ENCODE measurements at regions not wholly inside any gene's neighbourhood (a gene's known extent, or its start where the extent isn't known, plus 50 kb on each side); places are given as distances from the start of the nearest gene placed in this dataset.

- Histone ChIP-seq H3K4me1 (ENCODE audit: low read depth) (no peaks in the 10 kb centered on the region), H3K4me3 (no peak overlapping the region), H3K36me3 (ENCODE audit: low read depth) (no peaks in the 10 kb centered on the region), H3K9me3 (no peaks in the 10 kb centered on the region)
- ATAC-seq (no peak), DNase-seq (no peak)
- intact Hi-C loops (cut with DNase I, micrococcal nuclease) = no loop called here
- no peak for TF ChIP-seq CTCF (IDR thresholded peaks at IDR 0.05)
These were observed 71.5 kb downstream of the MAP10 start for GRCh38 chr1:232876506-232877364.

GRCh38 chr1:232877365-232878028 is 72.3 kb downstream of the MAP10 start:
- no peak for TF ChIP-seq CTCF (IDR thresholded peaks at IDR 0.05)
- H3K9me3 ChIP-seq = no peaks in the 10 kb centered on the region
- DNase-seq (no peak), ATAC-seq (no peak)
- no peaks in the 10 kb centered on the region for H3K4me1 ChIP-seq (ENCODE audit: low read depth)
- intact Hi-C loops (cut with DNase I, micrococcal nuclease) = no loop called here
- H3K4me3 ChIP-seq = no peak overlapping the region
- H3K36me3 ChIP-seq (ENCODE audit: low read depth) = no peaks in the 10 kb centered on the region

- intact Hi-C loops (cut with DNase I, micrococcal nuclease) = no loop called here
- H3K9me3 ChIP-seq = no peaks in the 10 kb centered on the region
These were observed 72.3 kb upstream of the NTPCR start for GRCh38 chr1:232878086-232878485.

GRCh38 chr1:232880354-232880753 is 70.1 kb upstream of the NTPCR start:
- intact Hi-C loops (cut with DNase I, micrococcal nuclease) = no loop called here
- Histone ChIP-seq H3K4me3 (no peak overlapping the region), H3K36me3 (ENCODE audit: low read depth) (no peaks in the 10 kb centered on the region), H3K4me1 (ENCODE audit: low read depth) (no peaks in the 10 kb centered on the region), H3K9me3 (no peaks in the 10 kb centered on the region)
- ATAC-seq (peak; percentile 76), DNase-seq (peak in 2 of 3 donors; percentile 50 to 74)
- TF ChIP-seq CTCF (IDR thresholded peaks at IDR 0.05) = no peak

More at GRCh38 chr1:232878086-232878485, 72.3 kb upstream of the NTPCR start:
- ATAC-seq = no peak
- H3K4me1 ChIP-seq (ENCODE audit: low read depth) = no peaks in the 10 kb centered on the region
- TF ChIP-seq CTCF (IDR thresholded peaks at IDR 0.05) = no peak
- no peak for DNase-seq
- no peak overlapping the region for H3K4me3 ChIP-seq
- no peaks in the 10 kb centered on the region for H3K36me3 ChIP-seq (ENCODE audit: low read depth)

GRCh38 chr1:232883992-232884661 is 66.3 kb upstream of the NTPCR start:
- no peak overlapping the region for H3K4me3 ChIP-seq
- H3K36me3 ChIP-seq (ENCODE audit: low read depth) = no peaks in the 10 kb centered on the region
- H3K9me3 ChIP-seq = no peaks in the 10 kb centered on the region
- no peak for TF ChIP-seq CTCF (IDR thresholded peaks at IDR 0.05)
- intact Hi-C loops (cut with DNase I, micrococcal nuclease) = no loop called here
- no peak for ATAC-seq
- H3K4me1 ChIP-seq (ENCODE audit: low read depth) = no peaks in the 10 kb centered on the region
- no peak for DNase-seq
